HEK293T (cell line): ENCODE measurements at regions not wholly inside any gene's neighbourhood (a gene's known extent, or its start where the extent isn't known, plus 50 kb on each side); places are given as distances from the start of the nearest gene placed in this dataset.

ENCODE experiments used
- CTBP1 ChIP-seq: fragments of 450-650 bp; IDR thresholded peaks from 2 replicates; pipeline ENCODE4 v1.6.1; 2016; ENCODE audit warnings: borderline replicate concordance
- FOXM1 ChIP-seq: fragments of 450-650 bp; IDR thresholded peaks from 2 replicates; pipeline ENCODE4 v1.6.1; 2017; ENCODE audit warnings: mild to moderate bottlenecking, borderline replicate concordance
- SUZ12 ChIP-seq: fragments of 450-650 bp; IDR thresholded peaks from 2 replicates; pipeline ENCODE4 v1.6.1; 2016; ENCODE audit warnings: mild to moderate bottlenecking
- TARDBP ChIP-seq: fragments of 450-650 bp; IDR thresholded peaks from 2 replicates; pipeline ENCODE4 v1.6.1; 2016

DNA sequence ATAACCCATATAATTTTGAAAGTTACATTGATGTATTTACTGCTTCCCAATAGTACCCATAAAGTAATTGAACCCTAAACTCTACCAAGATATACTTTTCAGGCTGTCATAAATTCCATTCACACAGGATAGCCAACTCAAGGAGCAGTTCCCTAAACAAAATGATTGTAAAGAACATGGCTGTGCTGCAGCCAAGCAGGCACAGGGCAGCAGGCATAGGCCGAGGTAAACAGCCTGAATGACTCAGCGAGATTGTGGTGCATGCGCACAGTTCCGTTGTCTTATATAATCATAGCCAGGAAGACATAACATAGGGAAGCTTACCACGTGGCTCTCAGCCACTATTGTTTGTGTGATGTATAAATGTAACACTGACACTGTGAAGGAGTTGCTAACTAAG lies 344.9 kb downstream of the FSCB start:
- TF ChIP-seq CTBP1 (no peak), TARDBP (no peak), SUZ12 (no peak), FOXM1 (no peak)
